Endothelial cell of umbilical vein (primary cell): ENCODE measurements at regions not wholly inside any gene's neighbourhood (a gene's known extent, or its start where the extent isn't known, plus 50 kb on each side); places are given as distances from the start of the nearest gene placed in this dataset.

Experiments
- BruUV-seq: library from RNA; stranded (reverse); fragments of 400-500 nt; replicated peaks from 2 replicates; lab custom pipeline; 2021; lab: Mats Ljungman, UMichigan
- CTCF ChIA-PET: fragments of 300-600, 350-600 bp; sonication (Branson Sonifier 250); formaldehyde crosslinking; loops from one replicate; lab custom pipeline; 2021; ENCODE audit warnings: antibody characterized with exemption, inconsistent platforms; lab: Charles Lee
- POLR2A ChIA-PET: fragments of 300-600, 350-600 bp; sonication (Branson Sonifier 250); formaldehyde crosslinking; loops from one replicate; lab custom pipeline; 2021; ENCODE audit warnings: antibody characterized with exemption, inconsistent platforms; lab: Charles Lee
- DNase-seq: peaks from one replicate; pipeline ENCODE4 v3.0.0-alpha.2; 2011; ENCODE audit warnings: low read depth, low spot score
- FAIRE-seq: peaks from 2 replicates; lab custom pipeline; 2011; peaks lifted over from hg19 to GRCh38; lab: Jason Lieb, UNC
- H2AFZ ChIP-seq: 2 replicates; pipeline ENCODE4 v1.6.0; 2012; ENCODE audit warnings: low read depth, low read length, control low read depth, inconsistent platforms
- H3K27ac ChIP-seq: 2 replicates; pipeline ENCODE4 v1.5.1; 2011; ENCODE audit warnings: low read depth, mild to moderate bottlenecking, control low read depth, low read length, moderate library complexity; ENCODE audit not compliant: insufficient read depth
- H3K27me3 ChIP-seq, 2 experiments: 2 replicates each; pipeline versions ENCODE4 v1.6.0 to v1.6.1; 2011; ENCODE audit warnings: low read length in 2 of 2, mixed read lengths in 1 of 2; ENCODE audit not compliant: control insufficient read depth in 2 of 2, insufficient read depth in 2 of 2
- H3K36me3 ChIP-seq, 2 experiments: 2 replicates in 1 of 2; 3 replicates in 1 of 2; pipeline ENCODE4 v1.5.1; 2011; ENCODE audit warnings: low read length in 2 of 2, mild to moderate bottlenecking in 1 of 2, moderate library complexity in 1 of 2; ENCODE audit not compliant: control insufficient read depth in 2 of 2, insufficient read depth in 2 of 2; ENCODE audit errors: extremely low read depth in 1 of 2
- H3K4me1 ChIP-seq: 3 replicates; pipeline ENCODE4 v1.5.1; 2011; ENCODE audit warnings: mild to moderate bottlenecking, low read length; ENCODE audit not compliant: control insufficient read depth, insufficient read depth; ENCODE audit errors: extremely low read depth
- H3K4me2 ChIP-seq: 2 replicates; pipeline ENCODE4 v1.6.1; 2011; ENCODE audit warnings: low read length, control low read depth, mixed read lengths; ENCODE audit not compliant: insufficient read depth
- H3K4me3 ChIP-seq, 3 experiments: fragments of 200-600 bp in 1 of 3; sonication (generic), shearing (Covaris generic) in 1 of 3; replicated peaks in 1 of 3; 2 replicates each; pipeline ENCODE4 v1.5.1; 2011 to 2016; ENCODE audit warnings: control low read depth in 3 of 3, low read length in 3 of 3, mild to moderate bottlenecking in 2 of 3, inconsistent platforms in 1 of 3, low read depth in 1 of 3, moderate library complexity in 1 of 3; ENCODE audit not compliant: insufficient read depth in 1 of 3
- H3K79me2 ChIP-seq: 2 replicates; pipeline ENCODE4 v1.6.0; 2012; ENCODE audit warnings: low read length, inconsistent platforms; ENCODE audit not compliant: control insufficient read depth, insufficient read depth
- H3K9ac ChIP-seq: replicated peaks from 2 replicates; pipeline ENCODE3; 2011; ENCODE audit warnings: low read length, control low read depth; ENCODE audit not compliant: insufficient read depth; ENCODE audit errors: extremely low read depth
- H3K9me1 ChIP-seq: replicated peaks from 3 replicates; pipeline ENCODE4 v1.6.0; 2011; ENCODE audit warnings: mild to moderate bottlenecking, low read length; ENCODE audit not compliant: control insufficient read depth, insufficient read depth; ENCODE audit errors: extremely low read depth
- H3K9me3 ChIP-seq: replicated peaks from 2 replicates; pipeline ENCODE4 v1.5.1; 2012; ENCODE audit warnings: low read length, inconsistent platforms; ENCODE audit not compliant: control insufficient read depth, insufficient read depth
- H4K20me1 ChIP-seq: replicated peaks from 2 replicates; pipeline ENCODE3; 2011; ENCODE audit warnings: mild to moderate bottlenecking, low read length; ENCODE audit not compliant: control insufficient read depth, insufficient read depth; ENCODE audit errors: extremely low read depth
- EZH2 ChIP-seq: IDR thresholded peaks from 2 replicates; pipeline ENCODE4 v1.6.1; 2012; ENCODE audit warnings: borderline replicate concordance, low read depth, mild to moderate bottlenecking, moderate library complexity, low read length, inconsistent platforms; ENCODE audit not compliant: severe bottlenecking
- FOS ChIP-seq: IDR thresholded peaks from 2 replicates; pipeline ENCODE4 v1.6.1; 2011; ENCODE audit warnings: mild to moderate bottlenecking, low read length, moderate library complexity, borderline replicate concordance; ENCODE audit not compliant: insufficient read depth
- GATA2 ChIP-seq: IDR thresholded peaks from 2 replicates; pipeline ENCODE4 v1.7.0; 2011; ENCODE audit warnings: low read depth, mild to moderate bottlenecking, moderate library complexity, mixed read lengths, low read length; ENCODE audit not compliant: insufficient read length, insufficient read depth
- JUN ChIP-seq: IDR thresholded peaks from 2 replicates; pipeline ENCODE4 v1.6.1; 2011; ENCODE audit warnings: borderline replicate concordance, low read depth; ENCODE audit not compliant: insufficient read length, insufficient read depth
- MAX ChIP-seq: IDR thresholded peaks from 2 replicates; pipeline ENCODE4 v1.6.1; 2011; ENCODE audit not compliant: insufficient read depth, insufficient read length
- MYC ChIP-seq: IDR thresholded peaks from one replicate; pipeline ENCODE4 v1.6.1; 2011; ENCODE audit warnings: mild to moderate bottlenecking, low read depth, low read length
- POLR2A ChIP-seq: IDR thresholded peaks from 2 replicates; pipeline ENCODE4 v1.6.1; 2012; ENCODE audit warnings: low read depth, mild to moderate bottlenecking, control low read depth, low read length
- POLR2AphosphoS5 ChIP-seq: IDR thresholded peaks from 2 replicates; pipeline ENCODE4 v1.6.1; 2012; ENCODE audit warnings: low read depth, mild to moderate bottlenecking, control low read depth, low read length, moderate library complexity; ENCODE audit not compliant: insufficient read depth
- dilution Hi-C: fragments of 300-500 bp; cut with MboI; formaldehyde crosslinking; loops from one replicate; pipeline ENCODE4 v1.15.0; 2019; ENCODE audit warnings: low sequenced_read_pairs; ENCODE audit not compliant: extremely low pct_ligation_motif_present
- intact Hi-C: fragments of 100-400 bp; cut with micrococcal nuclease; formaldehyde crosslinking; loops from one replicate; pipeline ENCODE4 v1.10.0; 2022
- TF ChIP-seq, protein P1 (sequence below), 2 donors: IDR thresholded peaks; 1 replicate in 1 of 2; 2 replicates in 1 of 2; pipeline ENCODE4 v1.5.1; 2011; ENCODE audit warnings: low read length in 2 of 2, mild to moderate bottlenecking in 2 of 2, moderate library complexity in 2 of 2, control low read depth in 1 of 2, inconsistent platforms in 1 of 2, low read depth in 1 of 2; ENCODE audit not compliant: insufficient read depth in 1 of 2; ENCODE audit errors: extremely low read depth in 1 of 2

DNA sequence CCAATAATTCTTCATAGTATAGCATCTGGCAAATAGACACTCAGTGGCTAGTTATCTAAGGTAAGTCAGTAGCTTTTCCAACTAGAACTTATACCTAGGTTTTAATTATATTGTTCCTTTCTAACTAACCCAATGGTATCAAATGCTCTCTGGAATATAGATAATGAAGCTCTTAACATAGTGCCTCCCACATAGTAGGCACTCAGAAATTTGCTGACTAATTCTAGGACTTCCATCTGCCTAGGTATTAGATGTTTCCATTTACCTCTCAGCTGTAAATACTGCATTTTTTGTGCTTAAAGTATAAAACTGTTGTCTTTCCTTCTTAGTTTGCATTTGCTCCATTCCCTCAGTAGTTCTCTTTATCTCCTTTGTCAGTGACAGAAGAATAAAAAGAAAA lies 214.3 kb upstream of the SPRY1 start:
- Histone ChIP-seq H3K4me2 (no peak overlapping the region), H3K9me1 (no peaks in the 10 kb centered on the region), H3K36me3 (no peaks in the 10 kb centered on the region), H2AFZ (no peak overlapping the region), H3K79me2 (no peaks in the 10 kb centered on the region), H3K27ac (no peak overlapping the region), H3K9me3 (no peaks in the 10 kb centered on the region), H3K9ac (no peak overlapping the region), H3K4me1 (no peaks in the 10 kb centered on the region), H3K27me3 (no peaks in the 10 kb centered on the region), H3K4me3 (no peak overlapping the region), H4K20me1 (no peaks in the 10 kb centered on the region)
- dilution Hi-C loops: no loop called here
- BruUV-seq: no TSS peak
- ChIA-PET POLR2A (no interaction called here), CTCF (interaction anchor here (0.7 to 1.4 kb wide), 4 partner anchors 8 to 28 kb away, joined by 3 to 9 read pairs (median 4); no protein-coding TSS in a partner anchor)
- intact Hi-C loops: no loop called here
- no peak for FAIRE-seq
- TF ChIP-seq FOS (no peak), MAX (no peak), MYC (no peak), POLR2A (no peak), GATA2 (no peak), EZH2 (no peak), JUN (no peak), POLR2AphosphoS5 (no peak)
- TF ChIP-seq, protein P1, sequence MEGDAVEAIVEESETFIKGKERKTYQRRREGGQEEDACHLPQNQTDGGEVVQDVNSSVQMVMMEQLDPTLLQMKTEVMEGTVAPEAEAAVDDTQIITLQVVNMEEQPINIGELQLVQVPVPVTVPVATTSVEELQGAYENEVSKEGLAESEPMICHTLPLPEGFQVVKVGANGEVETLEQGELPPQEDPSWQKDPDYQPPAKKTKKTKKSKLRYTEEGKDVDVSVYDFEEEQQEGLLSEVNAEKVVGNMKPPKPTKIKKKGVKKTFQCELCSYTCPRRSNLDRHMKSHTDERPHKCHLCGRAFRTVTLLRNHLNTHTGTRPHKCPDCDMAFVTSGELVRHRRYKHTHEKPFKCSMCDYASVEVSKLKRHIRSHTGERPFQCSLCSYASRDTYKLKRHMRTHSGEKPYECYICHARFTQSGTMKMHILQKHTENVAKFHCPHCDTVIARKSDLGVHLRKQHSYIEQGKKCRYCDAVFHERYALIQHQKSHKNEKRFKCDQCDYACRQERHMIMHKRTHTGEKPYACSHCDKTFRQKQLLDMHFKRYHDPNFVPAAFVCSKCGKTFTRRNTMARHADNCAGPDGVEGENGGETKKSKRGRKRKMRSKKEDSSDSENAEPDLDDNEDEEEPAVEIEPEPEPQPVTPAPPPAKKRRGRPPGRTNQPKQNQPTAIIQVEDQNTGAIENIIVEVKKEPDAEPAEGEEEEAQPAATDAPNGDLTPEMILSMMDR (IDR thresholded peaks at IDR 0.05; ENCODE audit: extremely low read depth in 1 of 2, insufficient read depth in 1 of 2, low read depth in 1 of 2, low read length in 2 of 2): no peak
- no peak for DNase-seq
